Pancreas (tissue), 10 donors: ENCODE measurements at regions not wholly inside any gene's neighbourhood (a gene's known extent, or its start where the extent isn't known, plus 50 kb on each side); places are given as distances from the start of the nearest gene placed in this dataset.
"Not testable (repeated sequence)": the region's sequence is repeated elsewhere in the genome, so short reads cannot be mapped to it uniquely, and the experiment has no call there.

Experiments
- ATAC-seq, 4 donors: fragments of 200-7000 bp; cut with Tn5 transposase; one replicate each; pipeline versions ENCODE4 v1.8.0 to v1.9.1; 2020; ENCODE audit warnings: mild to moderate bottlenecking in 4 of 4, moderate library complexity in 4 of 4
- DNase-seq, 6 donors: peaks; one replicate each; pipeline ENCODE4 v3.0.0-alpha.2; 2020
- FAIRE-seq: peaks from 2 replicates; lab custom pipeline; 2012; peaks lifted over from hg19 to GRCh38; lab: Jason Lieb, UNC
- H3K27ac ChIP-seq, 4 donors: fragments of 200-600 bp; sonication (generic); 1 replicate in 3 of 4; 2 replicates in 1 of 4; pipeline versions ENCODE4 v1.5.0 to v1.8.0; 2020
- H3K27me3 ChIP-seq, 4 donors: fragments of 200-600 bp; one replicate each; pipeline ENCODE4 v1.8.0; 2021
- H3K36me3 ChIP-seq, 3 donors: fragments of 200-600 bp; sonication (generic) in 1 of 3; one replicate each; pipeline versions ENCODE4 v1.5.0 to v1.8.0; 2020 to 2021
- H3K4me1 ChIP-seq, 3 donors: fragments of 200-600 bp; one replicate each; pipeline ENCODE4 v1.8.0; 2021
- H3K4me3 ChIP-seq, 4 donors: fragments of 200-600 bp; sonication (generic) in 2 of 4; one replicate each; pipeline versions ENCODE4 v1.5.0 to v1.8.0; 2020 to 2021
- H3K9me3 ChIP-seq, 4 donors: fragments of 200-600 bp; one replicate each; pipeline ENCODE4 v1.8.0; 2021
- WGBS, 2 donors: extraction: QIAGEN DNeasy Blood & Tissue Kit; methylation state at CpG; one replicate each; pipeline ENCODE4 v1.1.7; 2013; 5-methylcytosine and 5-hydroxymethylcytosine counted together
- intact Hi-C, 3 donors: fragments of 100-400 bp; cut with DNase I; formaldehyde crosslinking; loops; one replicate each; pipeline versions ENCODE4 v1.11.1 to v1.14.2; 2022
- TF ChIP-seq, protein P1 (sequence below), 4 donors: fragments of 200-600 bp; sonication (generic) in 3 of 4; IDR thresholded peaks; one replicate each; pipeline versions ENCODE4 v1.5.0 to v1.8.0; 2021; ENCODE audit warnings: antibody characterized with exemption in 4 of 4
- donor health status: healthy with polysubstance abuse.
- donor health status: DM: no; HTN: no; CAD: no; lungs with moderate emphysema.
- donor health status: DM: no; HTN: no; CAD: no.
- donor health status: control.
- donor health status: control.
- donor health status: Bipolar disorder and iron deficiency.
- donor health status: DM: yes; HTN: yes; CAD: no.
- donor health status: DM: no; HTN: no; CAD: no.
- donor health status: DM: no; HTN: no; CAD: no.
- donor health status: DM: yes; HTN: yes; CAD: no.

DNA sequence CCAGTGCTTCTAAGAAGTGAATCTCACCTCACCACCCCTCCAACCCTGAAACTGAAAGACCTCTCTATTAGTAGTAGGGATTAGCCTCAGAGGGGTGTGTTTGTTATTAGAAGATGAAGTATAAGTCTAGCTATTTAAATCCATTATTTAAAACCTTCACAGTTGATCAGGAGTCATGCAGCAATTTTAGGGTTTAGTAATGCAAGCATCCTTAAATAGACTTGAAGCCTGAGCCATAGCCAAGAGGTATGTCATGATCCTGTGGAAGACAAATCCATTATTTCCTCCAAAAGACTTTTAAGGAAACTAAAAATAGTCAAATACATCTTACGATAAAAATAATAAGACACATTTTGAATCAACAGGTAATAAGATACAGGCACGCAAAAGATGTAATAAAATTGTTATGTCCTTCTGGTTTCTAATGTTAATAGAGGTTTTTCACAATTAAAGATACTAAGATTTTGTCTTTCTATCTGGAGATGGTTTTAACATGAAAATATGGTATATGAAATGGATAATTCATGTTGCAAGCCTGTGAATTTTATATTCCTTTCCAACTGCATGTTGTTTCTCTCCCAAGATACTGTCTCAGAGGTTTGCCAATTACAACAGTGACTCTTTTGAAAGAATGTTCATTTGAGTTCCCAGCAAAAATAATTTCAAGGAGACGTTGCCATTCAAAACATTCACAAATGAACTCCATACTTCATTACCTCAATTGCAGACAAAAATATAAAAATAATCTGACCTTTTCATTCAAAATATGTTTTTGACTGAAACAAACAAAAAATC lies 68.0 kb downstream of the LUZP4 start:
- ATAC-seq = no peak
- intact Hi-C loops = no loop called here
- H3K4me3 ChIP-seq = no peak overlapping the region
- no peaks in the 10 kb centered on the region for H3K9me3 ChIP-seq
- peaks cover 0 to 22% (median 0%) of the 10 kb centered on the region in 4 donors for H3K27me3 ChIP-seq
- TF ChIP-seq, protein P1, sequence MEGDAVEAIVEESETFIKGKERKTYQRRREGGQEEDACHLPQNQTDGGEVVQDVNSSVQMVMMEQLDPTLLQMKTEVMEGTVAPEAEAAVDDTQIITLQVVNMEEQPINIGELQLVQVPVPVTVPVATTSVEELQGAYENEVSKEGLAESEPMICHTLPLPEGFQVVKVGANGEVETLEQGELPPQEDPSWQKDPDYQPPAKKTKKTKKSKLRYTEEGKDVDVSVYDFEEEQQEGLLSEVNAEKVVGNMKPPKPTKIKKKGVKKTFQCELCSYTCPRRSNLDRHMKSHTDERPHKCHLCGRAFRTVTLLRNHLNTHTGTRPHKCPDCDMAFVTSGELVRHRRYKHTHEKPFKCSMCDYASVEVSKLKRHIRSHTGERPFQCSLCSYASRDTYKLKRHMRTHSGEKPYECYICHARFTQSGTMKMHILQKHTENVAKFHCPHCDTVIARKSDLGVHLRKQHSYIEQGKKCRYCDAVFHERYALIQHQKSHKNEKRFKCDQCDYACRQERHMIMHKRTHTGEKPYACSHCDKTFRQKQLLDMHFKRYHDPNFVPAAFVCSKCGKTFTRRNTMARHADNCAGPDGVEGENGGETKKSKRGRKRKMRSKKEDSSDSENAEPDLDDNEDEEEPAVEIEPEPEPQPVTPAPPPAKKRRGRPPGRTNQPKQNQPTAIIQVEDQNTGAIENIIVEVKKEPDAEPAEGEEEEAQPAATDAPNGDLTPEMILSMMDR (IDR thresholded peaks at IDR 0.05) = no peak
- no peak for DNase-seq
- FAIRE-seq = peak; percentile 68
- H3K36me3 ChIP-seq = no peaks in the 10 kb centered on the region
- WGBS, 2 donors = 71 to 72% methylated on average over 3 of the region's 3 CpGs
- H3K4me1 ChIP-seq = no peaks in the 10 kb centered on the region
- H3K27ac ChIP-seq = no peak overlapping the region

DNA sequence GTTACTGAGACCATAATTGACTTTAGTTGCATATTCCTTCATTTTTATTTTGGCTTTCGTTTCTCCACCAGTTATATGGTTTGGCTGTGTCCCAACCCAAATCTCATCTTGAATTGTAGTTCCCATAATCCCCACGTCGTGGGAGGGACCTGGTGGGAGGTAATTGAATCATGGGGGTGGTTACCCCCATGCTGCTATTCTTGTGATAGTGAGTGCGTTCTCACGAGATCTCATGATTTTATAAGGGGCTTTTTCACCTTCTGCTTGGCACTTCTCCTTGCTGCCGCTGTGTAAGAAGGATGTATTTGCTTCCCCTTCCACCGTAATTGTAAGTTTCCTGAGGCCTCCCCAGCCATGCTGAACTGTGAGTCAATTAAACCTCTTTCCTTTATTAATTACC lies 70.0 kb downstream of the LUZP4 start:
- H3K27ac ChIP-seq, H3K9me3 ChIP-seq, intact Hi-C loops, H3K36me3 ChIP-seq, ATAC-seq, H3K4me1 ChIP-seq, DNase-seq, FAIRE-seq, H3K4me3 ChIP-seq: not testable (repeated sequence)
- WGBS, 2 donors = 58 to 61% methylated on average over 7 of the region's 7 CpGs
- H3K27me3 ChIP-seq = peaks cover 0 to 17% (median 0%) of the 10 kb centered on the region in 4 donors

DNA sequence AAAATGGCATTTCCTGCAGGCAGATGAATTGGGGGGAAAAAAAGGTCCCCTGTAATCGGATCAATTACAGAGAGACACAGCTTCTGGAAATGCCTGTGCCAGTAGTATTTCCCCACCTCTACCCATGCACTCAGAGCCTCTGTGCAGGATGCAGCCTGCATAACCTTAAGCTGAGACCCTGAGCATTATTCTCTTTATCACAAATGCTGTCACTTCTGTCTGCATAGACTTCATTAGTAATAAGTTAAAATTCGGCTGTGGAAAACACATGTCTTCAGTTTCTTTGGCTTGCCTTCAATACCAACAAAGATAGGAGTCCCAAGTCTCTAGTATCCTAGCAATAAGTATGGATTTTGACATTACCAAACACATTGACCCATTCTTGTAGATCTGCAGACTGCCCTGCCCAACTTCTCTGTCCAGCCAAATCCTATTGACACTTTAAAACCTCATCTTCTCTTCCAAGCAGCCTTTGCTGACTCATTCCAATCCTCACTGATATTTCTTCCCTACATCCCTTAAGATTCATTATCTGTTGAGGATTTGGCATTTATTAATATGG lies 70.8 kb downstream of the LUZP4 start:
- peaks cover 0 to 17% (median 0%) of the 10 kb centered on the region in 4 donors for H3K27me3 ChIP-seq
- H3K4me1 ChIP-seq = no peaks in the 10 kb centered on the region
- TF ChIP-seq, protein P1 (IDR thresholded peaks at IDR 0.05) = no peak
- no peak overlapping the region for H3K27ac ChIP-seq
- H3K9me3 ChIP-seq = no peaks in the 10 kb centered on the region
- DNase-seq = no peak
- no peak for ATAC-seq
- 36 to 39% methylated on average over 2 of the region's 2 CpGs for WGBS, 2 donors
- no peaks in the 10 kb centered on the region for H3K36me3 ChIP-seq
- intact Hi-C loops = no loop called here
- no peak for FAIRE-seq
- no peak overlapping the region for H3K4me3 ChIP-seq

DNA sequence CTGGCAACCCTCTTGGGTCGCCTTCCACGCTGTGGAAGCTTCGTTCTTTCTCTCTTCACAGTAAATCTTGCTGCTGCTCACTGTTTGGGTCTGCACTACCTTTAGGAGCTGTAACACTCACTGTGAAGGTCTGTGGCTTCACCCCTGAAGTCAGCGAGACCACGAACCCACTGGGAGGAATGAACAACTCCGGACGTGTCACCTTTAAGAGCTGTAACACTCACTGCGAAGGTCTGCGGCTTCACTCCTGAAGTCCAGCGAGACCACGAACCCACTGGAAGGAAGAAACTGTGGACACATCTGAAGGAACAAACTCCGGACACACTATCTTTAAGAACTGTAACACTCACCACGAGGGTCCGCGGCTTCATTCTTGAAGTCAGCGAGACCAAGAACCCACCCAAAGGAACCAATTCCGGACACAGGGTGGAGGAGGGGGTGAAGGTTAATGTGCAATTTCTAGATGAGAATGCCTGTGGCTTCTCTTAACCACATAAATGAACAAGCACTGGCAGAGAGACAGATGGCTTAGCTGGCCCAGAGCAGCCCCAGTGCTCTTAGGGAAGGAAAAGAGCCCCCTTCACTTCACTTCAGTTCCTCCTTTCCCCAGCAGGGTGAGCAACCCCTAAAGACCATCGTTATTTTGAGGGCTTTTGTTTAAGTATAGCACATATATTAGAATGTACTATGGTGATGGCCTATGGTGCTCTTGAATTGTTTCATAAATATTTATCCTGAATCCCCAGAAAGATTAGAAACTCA lies 73.0 kb downstream of the LUZP4 start:
- peak; percentile 54 for FAIRE-seq
- DNase-seq = no peak
- Histone ChIP-seq H3K27ac (no peak overlapping the region), H3K27me3 (peaks cover 0 to 20% (median 0%) of the 10 kb centered on the region in 4 donors), H3K9me3 (no peaks in the 10 kb centered on the region), H3K36me3 (no peaks in the 10 kb centered on the region), H3K4me3 (no peak overlapping the region), H3K4me1 (no peaks in the 10 kb centered on the region)
- no peak for ATAC-seq
- WGBS, 2 donors = 72 to 78% methylated on average over 18 of the region's 18 CpGs
- TF ChIP-seq, protein P1 (IDR thresholded peaks at IDR 0.05) = no peak
- intact Hi-C loops = no loop called here

DNA sequence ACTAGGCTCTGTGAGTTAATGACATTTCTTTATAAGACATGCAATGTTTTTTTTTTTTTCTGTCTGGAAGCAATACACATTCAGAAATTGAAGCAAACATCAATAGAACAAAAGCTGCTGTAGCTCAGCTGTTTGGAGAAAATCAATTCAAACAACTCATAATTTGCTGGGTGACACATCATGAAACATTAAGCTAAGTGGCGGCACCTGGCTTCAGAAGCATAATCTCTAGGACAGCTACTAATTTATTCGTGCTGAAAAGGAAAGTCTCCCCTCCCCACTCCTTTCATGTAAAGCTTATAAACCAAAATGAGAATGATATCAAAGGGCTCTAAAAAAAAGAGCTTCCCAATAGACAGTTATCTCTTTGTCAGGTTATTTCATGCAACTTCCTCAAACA lies 73.9 kb downstream of the LUZP4 start:
- no peak overlapping the region for H3K4me3 ChIP-seq
- intact Hi-C loops = no loop called here
- H3K27ac ChIP-seq = no peak overlapping the region
- ATAC-seq = no peak
- H3K36me3 ChIP-seq = no peaks in the 10 kb centered on the region
- DNase-seq = no peak
- no peaks in the 10 kb centered on the region for H3K9me3 ChIP-seq
- FAIRE-seq = no peak
- TF ChIP-seq, protein P1 (IDR thresholded peaks at IDR 0.05) = no peak
- H3K4me1 ChIP-seq = no peaks in the 10 kb centered on the region
- 30 to 31% methylated on average over 2 of the region's 2 CpGs for WGBS, 2 donors
- peaks cover 0 to 28% (median 0%) of the 10 kb centered on the region in 4 donors for H3K27me3 ChIP-seq
